ENCODE measurements at regions not wholly inside any gene's neighbourhood (a gene's known extent, or its start where the extent isn't known, plus 50 kb on each side); places are given as distances from the start of the nearest gene placed in this dataset.

GRCh38 chr18:65073060-65073550 is 677.7 kb upstream of the CDH7 start:
- no peak for TF ChIP-seq CTCF (IDR thresholded peaks at IDR 0.05; ENCODE audit: borderline replicate concordance, extremely low read depth, low read length, poor library complexity, severe bottlenecking)
- TF ChIP-seq EZH2 (IDR thresholded peaks at IDR 0.05; ENCODE audit: borderline replicate concordance, low read depth, low read length, severe bottlenecking): no peak

Data from DND-41 (cell line).